PC-3 (cell line): ENCODE measurements at regions not wholly inside any gene's neighbourhood (a gene's known extent, or its start where the extent isn't known, plus 50 kb on each side); places are given as distances from the start of the nearest gene placed in this dataset.

Experiments used
- ATAC-seq: fragments of 200-7000 bp; cut with Tn5 transposase; 2 replicates; pipeline ENCODE4 v1.9.1; 2020; ENCODE audit warnings: mild to moderate bottlenecking, moderate library complexity
- BruUV-seq: library from RNA; stranded (reverse); fragments of 400-500 nt; replicated peaks from 2 replicates; lab custom pipeline; 2021; lab: Mats Ljungman, UMichigan
- CTCF ChIA-PET: fragments of 300-600 bp; sonication (Branson Sonifier 250); formaldehyde crosslinking; loops from one replicate; lab custom pipeline; 2022; ENCODE audit warnings: antibody characterized with exemption; lab: Charles Lee
- POLR2A ChIA-PET: fragments of 300-600 bp; sonication (Branson Sonifier 250); formaldehyde crosslinking; loops from one replicate; lab custom pipeline; 2022; ENCODE audit warnings: antibody characterized with exemption; ENCODE audit not compliant: unreplicated experiment; lab: Charles Lee
- DNase-seq: peaks from one replicate; pipeline ENCODE4 v3.0.0-alpha.2; 2015
- H2AFZ ChIP-seq: fragments of 300-600 bp; sonication (generic); 2 replicates; pipeline ENCODE4 v1.6.0; 2016; ENCODE audit warnings: antibody characterized with exemption, low read length
- H3F3A ChIP-seq: fragments of 300-600 bp; sonication (generic); one replicate; pipeline ENCODE4 v1.6.0; 2017; ENCODE audit warnings: antibody characterized with exemption, low read length, control low read depth, mild to moderate bottlenecking; ENCODE audit not compliant: unreplicated experiment
- H3K27ac ChIP-seq: fragments of 300-600 bp; sonication (generic); 2 replicates; pipeline ENCODE4 v1.5.1; 2016; ENCODE audit warnings: mild to moderate bottlenecking, low read length
- H3K27me3 ChIP-seq: fragments of 300-600 bp; sonication (generic); 2 replicates; pipeline ENCODE4 v1.6.1; 2016; ENCODE audit warnings: low read length, mixed read lengths
- H3K36me3 ChIP-seq: fragments of 300-600 bp; sonication (generic); 2 replicates; pipeline ENCODE4 v1.6.1; 2016; ENCODE audit warnings: low read depth, mixed run types, low read length, mixed read lengths
- H3K4me1 ChIP-seq: fragments of 300-600 bp; sonication (generic); 2 replicates; pipeline ENCODE4 v1.5.1; 2016; ENCODE audit warnings: low read length; ENCODE audit not compliant: insufficient read depth
- H3K4me2 ChIP-seq: fragments of 300-600 bp; sonication (generic); 2 replicates; pipeline ENCODE4 v1.6.0; 2016; ENCODE audit warnings: low read length
- H3K4me3 ChIP-seq: fragments of 300-600 bp; sonication (generic); 2 replicates; pipeline ENCODE4 v1.5.1; 2016; ENCODE audit warnings: mild to moderate bottlenecking, low read length, mixed read lengths
- H3K79me2 ChIP-seq: fragments of 300-600 bp; sonication (generic); 2 replicates; pipeline ENCODE4 v1.6.1; 2017; ENCODE audit warnings: low read length, mixed read lengths
- H3K9ac ChIP-seq: fragments of 300-600 bp; sonication (generic); 2 replicates; pipeline ENCODE4 v1.6.0; 2016; ENCODE audit warnings: mild to moderate bottlenecking, low read length
- H3K9me2 ChIP-seq: fragments of 300-600 bp; sonication (generic); replicated peaks from 2 replicates; pipeline ENCODE4 v1.6.1; 2016; ENCODE audit warnings: mixed run types, low read length, mixed read lengths
- H3K9me3 ChIP-seq: fragments of 300-600 bp; sonication (generic); 2 replicates; pipeline ENCODE4 v1.6.1; 2016; ENCODE audit warnings: low read length, mixed read lengths
- H4K20me1 ChIP-seq: fragments of 300-600 bp; sonication (generic); 2 replicates; pipeline ENCODE4 v1.6.1; 2016; ENCODE audit warnings: low read length, mixed read lengths
- CTCF ChIP-seq: fragments of 300-600 bp; sonication (generic); conservative IDR thresholded peaks from 2 replicates; pipeline ENCODE4 v1.5.1; 2017; ENCODE audit warnings: antibody characterized with exemption, low read depth, mild to moderate bottlenecking, low read length
- EZH2 ChIP-seq: fragments of 300-600 bp; sonication (generic); IDR thresholded peaks from one replicate; pipeline ENCODE4 v1.6.1; 2017; ENCODE audit warnings: antibody characterized with exemption, mild to moderate bottlenecking, low read length; ENCODE audit not compliant: unreplicated experiment
- EZH2phosphoT487 ChIP-seq: fragments of 300-600 bp; sonication (generic); IDR thresholded peaks from 2 replicates; pipeline ENCODE4 v1.6.1; 2018; ENCODE audit warnings: mild to moderate bottlenecking, antibody characterized with exemption, low read length, borderline replicate concordance
- intact Hi-C: fragments of 100-400 bp; cut with micrococcal nuclease; formaldehyde crosslinking; loops from 2 replicates; pipeline ENCODE4 v1.9.0; 2023

GRCh38 chr14:81682701-81683100 lies 149.0 kb upstream of the SEL1L start:
- Histone ChIP-seq H3K4me2 (no peak overlapping the region), H3K4me1 (no peaks in the 10 kb centered on the region), H3K36me3 (no peaks in the 10 kb centered on the region), H4K20me1 (no peaks in the 10 kb centered on the region), H3K9me2 (no peaks in the 10 kb centered on the region), H3K27ac (no peak overlapping the region), H3F3A (no peaks in the 10 kb centered on the region), H3K9me3 (no peaks in the 10 kb centered on the region), H3K9ac (no peak overlapping the region), H3K4me3 (no peak overlapping the region), H3K27me3 (peaks cover 26% of the 10 kb centered on the region), H2AFZ (no peak overlapping the region), H3K79me2 (no peaks in the 10 kb centered on the region)
- ATAC-seq (no peak), DNase-seq (no peak)
- no TSS peak for BruUV-seq
- POLR2A ChIA-PET = no interaction called here
- CTCF ChIA-PET = no interaction called here
- no peak for TF ChIP-seq EZH2phosphoT487
- TF ChIP-seq CTCF = no peak
- no peak for TF ChIP-seq EZH2
- intact Hi-C loops = no loop called here

GRCh38 chr14:81684696-81685095 lies 151.0 kb upstream of the SEL1L start:
- Histone ChIP-seq H3K9ac (no peak overlapping the region), H3K27ac (no peak overlapping the region), H3K4me3 (no peak overlapping the region), H3K4me2 (no peak overlapping the region), H3K9me3 (no peaks in the 10 kb centered on the region), H3K36me3 (no peaks in the 10 kb centered on the region), H3K79me2 (no peaks in the 10 kb centered on the region), H4K20me1 (no peaks in the 10 kb centered on the region), H3K9me2 (no peaks in the 10 kb centered on the region), H2AFZ (no peak overlapping the region), H3K4me1 (no peaks in the 10 kb centered on the region), H3K27me3 (peaks cover 24% of the 10 kb centered on the region), H3F3A (no peaks in the 10 kb centered on the region)
- ChIA-PET CTCF (interaction anchor here (0.5 kb wide), 1 partner anchor 659 kb away, joined by 3 read pairs; no protein-coding TSS in a partner anchor), POLR2A (interaction anchor here (0.7 kb wide), 1 partner anchor 308 kb away, joined by 3 read pairs; no protein-coding TSS in a partner anchor)
- no peak for TF ChIP-seq CTCF
- no peak for TF ChIP-seq EZH2
- TF ChIP-seq EZH2phosphoT487 = no peak
- intact Hi-C loops = no loop called here
- DNase-seq (peak; percentile 58), ATAC-seq (no peak)
- no TSS peak for BruUV-seq

GRCh38 chr14:81686512-81686911 lies 152.9 kb upstream of the SEL1L start:
- Histone ChIP-seq H3K9me3 (no peaks in the 10 kb centered on the region), H3K36me3 (no peaks in the 10 kb centered on the region), H4K20me1 (no peaks in the 10 kb centered on the region), H3K27ac (no peak overlapping the region), H3K4me3 (no peak overlapping the region), H3K9me2 (no peaks in the 10 kb centered on the region), H3K9ac (no peak overlapping the region), H3K4me1 (no peaks in the 10 kb centered on the region), H3K79me2 (no peaks in the 10 kb centered on the region), H3K4me2 (no peak overlapping the region), H2AFZ (no peak overlapping the region), H3K27me3 (0 out of 2 replicates have a peak, but pooled peaks cover 8% of the 10 kb centered on the region), H3F3A (no peaks in the 10 kb centered on the region)
- no peak for DNase-seq
- ChIA-PET CTCF (no interaction called here), POLR2A (no interaction called here)
- ATAC-seq = no peak
- BruUV-seq = no TSS peak
- TF ChIP-seq EZH2 (no peak), CTCF (no peak), EZH2phosphoT487 (no peak)
- intact Hi-C loops = no loop called here
